Astrocyte (in vitro differentiated cells and primary cell): ENCODE measurements at regions not wholly inside any gene's neighbourhood (a gene's known extent, or its start where the extent isn't known, plus 50 kb on each side); places are given as distances from the start of the nearest gene placed in this dataset.

Experiments
- CTCF ChIP-seq: IDR thresholded peaks from 2 replicates; pipeline ENCODE4 v1.5.1; 2011; ENCODE audit warnings: low read depth, mild to moderate bottlenecking, inconsistent platforms, low read length, moderate library complexity; ENCODE audit not compliant: insufficient read depth
- EZH2 ChIP-seq: IDR thresholded peaks from 2 replicates; pipeline ENCODE4 v1.6.1; 2012; ENCODE audit warnings: mild to moderate bottlenecking, low read length, inconsistent platforms; ENCODE audit not compliant: insufficient read depth

GRCh38 chr9:16278326-16278999, 592.0 kb downstream of the BNC2 start:
- TF ChIP-seq CTCF (no peak), EZH2 (no peak)
